ENCODE measurements at regions not wholly inside any gene's neighbourhood (a gene's known extent, or its start where the extent isn't known, plus 50 kb on each side); places are given as distances from the start of the nearest gene placed in this dataset.

GRCh38 chr7:57342954-57343353, 107.0 kb upstream of the ZNF716 start:
- 83 to 90% methylated on average over 5 of the region's 5 CpGs for WGBS, 2 experiments (ENCODE audit: insufficient coverage in 2 of 2)
- Histone ChIP-seq H3K4me1 (ENCODE audit: control insufficient read depth, insufficient read depth, low read length, poor library complexity, severe bottlenecking) (no peaks in the 10 kb centered on the region), H3K36me3 (ENCODE audit: control insufficient read depth, insufficient read depth, low read length) (no peaks in the 10 kb centered on the region), H3K4me3 (ENCODE audit: extremely low read depth, insufficient read depth, low read length, poor library complexity, severe bottlenecking) (no peak overlapping the region), H3K27ac (ENCODE audit: low read depth, low read length, severe bottlenecking) (no peak overlapping the region), H3K9me3 (ENCODE audit: control insufficient read depth, low read length) (peaks cover 80% of the 10 kb centered on the region)

GRCh38 chr7:57343901-57344622, 105.9 kb upstream of the ZNF716 start:
- 60 to 63% methylated on average over 11 to 12 of the region's 15 CpGs for WGBS, 2 experiments (ENCODE audit: insufficient coverage in 2 of 2)

GRCh38 chr7:57344957-57345356, 105.0 kb upstream of the ZNF716 start:
- Histone ChIP-seq H3K9me3 (ENCODE audit: control insufficient read depth, low read length) (peaks cover 84% of the 10 kb centered on the region), H3K4me3 (ENCODE audit: extremely low read depth, insufficient read depth, low read length, poor library complexity, severe bottlenecking) (no peak overlapping the region), H3K36me3 (ENCODE audit: control insufficient read depth, insufficient read depth, low read length) (no peaks in the 10 kb centered on the region), H3K27ac (ENCODE audit: low read depth, low read length, severe bottlenecking) (no peak overlapping the region), H3K4me1 (ENCODE audit: control insufficient read depth, insufficient read depth, low read length, poor library complexity, severe bottlenecking) (no peaks in the 10 kb centered on the region)
- 50 to 53% methylated on average over 1 to 4 of the region's 4 CpGs for WGBS, 2 experiments (ENCODE audit: insufficient coverage in 2 of 2)

More at GRCh38 chr7:57343901-57344622, 105.9 kb upstream of the ZNF716 start:
- H3K27ac ChIP-seq (ENCODE audit: low read depth, low read length, severe bottlenecking): no peak overlapping the region
- no peaks in the 10 kb centered on the region for H3K4me1 ChIP-seq (ENCODE audit: control insufficient read depth, insufficient read depth, low read length, poor library complexity, severe bottlenecking)
- peaks cover 80% of the 10 kb centered on the region for H3K9me3 ChIP-seq (ENCODE audit: control insufficient read depth, low read length)
- H3K36me3 ChIP-seq (ENCODE audit: control insufficient read depth, insufficient read depth, low read length): no peaks in the 10 kb centered on the region
- H3K4me3 ChIP-seq (ENCODE audit: extremely low read depth, insufficient read depth, low read length, poor library complexity, severe bottlenecking): no peak overlapping the region

- Histone ChIP-seq H3K4me1 (ENCODE audit: control insufficient read depth, insufficient read depth, low read length, poor library complexity, severe bottlenecking) (no peaks in the 10 kb centered on the region), H3K9me3 (ENCODE audit: control insufficient read depth, low read length) (peaks cover 92% of the 10 kb centered on the region), H3K4me3 (ENCODE audit: extremely low read depth, insufficient read depth, low read length, poor library complexity, severe bottlenecking) (no peak overlapping the region), H3K27ac (ENCODE audit: low read depth, low read length, severe bottlenecking) (no peak overlapping the region), H3K36me3 (ENCODE audit: control insufficient read depth, insufficient read depth, low read length) (no peaks in the 10 kb centered on the region)
- 61 to 64% methylated on average over 4 to 7 of the region's 7 CpGs for WGBS, 2 experiments (ENCODE audit: insufficient coverage in 2 of 2)
Observed at GRCh38 chr7:57348646-57349269, 101.2 kb upstream of the ZNF716 start.

- H3K9me3 ChIP-seq (ENCODE audit: control insufficient read depth, low read length): peaks cover 80% of the 10 kb centered on the region
- H3K4me1 ChIP-seq (ENCODE audit: control insufficient read depth, insufficient read depth, low read length, poor library complexity, severe bottlenecking): no peaks in the 10 kb centered on the region
- H3K4me3 ChIP-seq (ENCODE audit: extremely low read depth, insufficient read depth, low read length, poor library complexity, severe bottlenecking): no peak overlapping the region
- 71 to 89% methylated on average over 1 of the region's 3 CpGs for WGBS, 2 experiments (ENCODE audit: insufficient coverage in 2 of 2)
- no peak overlapping the region for H3K27ac ChIP-seq (ENCODE audit: low read depth, low read length, severe bottlenecking)
- H3K36me3 ChIP-seq (ENCODE audit: control insufficient read depth, insufficient read depth, low read length): no peaks in the 10 kb centered on the region
Observed at GRCh38 chr7:57354195-57354594, 95.8 kb upstream of the ZNF716 start.

GRCh38 chr7:57354679-57355338, 95.2 kb upstream of the ZNF716 start:
- no peaks in the 10 kb centered on the region for H3K4me1 ChIP-seq (ENCODE audit: control insufficient read depth, insufficient read depth, low read length, poor library complexity, severe bottlenecking)
- no peak overlapping the region for H3K4me3 ChIP-seq (ENCODE audit: extremely low read depth, insufficient read depth, low read length, poor library complexity, severe bottlenecking)
- no peaks in the 10 kb centered on the region for H3K36me3 ChIP-seq (ENCODE audit: control insufficient read depth, insufficient read depth, low read length)
- H3K27ac ChIP-seq (ENCODE audit: low read depth, low read length, severe bottlenecking): no peak overlapping the region
- peaks cover 80% of the 10 kb centered on the region for H3K9me3 ChIP-seq (ENCODE audit: control insufficient read depth, low read length)
- WGBS, 2 experiments (ENCODE audit: insufficient coverage in 2 of 2): 68 to 79% methylated on average over 5 to 6 of the region's 12 CpGs

- H3K4me1 ChIP-seq (ENCODE audit: control insufficient read depth, insufficient read depth, low read length, poor library complexity, severe bottlenecking): no peaks in the 10 kb centered on the region
- WGBS, 2 experiments (ENCODE audit: insufficient coverage in 2 of 2): 83 to 100% methylated on average over 2 of the region's 2 CpGs
- no peak overlapping the region for H3K27ac ChIP-seq (ENCODE audit: low read depth, low read length, severe bottlenecking)
- H3K4me3 ChIP-seq (ENCODE audit: extremely low read depth, insufficient read depth, low read length, poor library complexity, severe bottlenecking): no peak overlapping the region
- H3K36me3 ChIP-seq (ENCODE audit: control insufficient read depth, insufficient read depth, low read length): no peaks in the 10 kb centered on the region
- peaks cover 64% of the 10 kb centered on the region for H3K9me3 ChIP-seq (ENCODE audit: control insufficient read depth, low read length)
Observed at GRCh38 chr7:57361406-57361805, 88.6 kb upstream of the ZNF716 start.

- no peaks in the 10 kb centered on the region for H3K4me1 ChIP-seq (ENCODE audit: control insufficient read depth, insufficient read depth, low read length, poor library complexity, severe bottlenecking)
Observed at GRCh38 chr7:57362868-57363267, 87.1 kb upstream of the ZNF716 start.

GRCh38 chr7:57363321-57363720, 86.7 kb upstream of the ZNF716 start:
- Histone ChIP-seq H3K27ac (ENCODE audit: low read depth, low read length, severe bottlenecking) (no peak overlapping the region), H3K4me1 (ENCODE audit: control insufficient read depth, insufficient read depth, low read length, poor library complexity, severe bottlenecking) (no peaks in the 10 kb centered on the region), H3K9me3 (ENCODE audit: control insufficient read depth, low read length) (peaks cover 76% of the 10 kb centered on the region), H3K4me3 (ENCODE audit: extremely low read depth, insufficient read depth, low read length, poor library complexity, severe bottlenecking) (no peak overlapping the region), H3K36me3 (ENCODE audit: control insufficient read depth, insufficient read depth, low read length) (no peaks in the 10 kb centered on the region)
- WGBS, 2 experiments (ENCODE audit: insufficient coverage in 2 of 2): 51 to 63% methylated on average over 7 to 8 of the region's 8 CpGs

More at GRCh38 chr7:57362868-57363267, 87.1 kb upstream of the ZNF716 start:
- Histone ChIP-seq H3K9me3 (ENCODE audit: control insufficient read depth, low read length) (peaks cover 72% of the 10 kb centered on the region), H3K27ac (ENCODE audit: low read depth, low read length, severe bottlenecking) (no peak overlapping the region), H3K36me3 (ENCODE audit: control insufficient read depth, insufficient read depth, low read length) (no peaks in the 10 kb centered on the region), H3K4me3 (ENCODE audit: extremely low read depth, insufficient read depth, low read length, poor library complexity, severe bottlenecking) (no peak overlapping the region)
- WGBS, 2 experiments (ENCODE audit: insufficient coverage in 2 of 2): 67 to 87% methylated on average over 3 of the region's 5 CpGs

GRCh38 chr7:57364933-57365710, 84.9 kb upstream of the ZNF716 start:
- WGBS, 2 experiments (ENCODE audit: insufficient coverage in 2 of 2): 56 to 65% methylated on average over 4 to 8 of the region's 17 CpGs
- Histone ChIP-seq H3K4me3 (ENCODE audit: extremely low read depth, insufficient read depth, low read length, poor library complexity, severe bottlenecking) (no peak overlapping the region), H3K36me3 (ENCODE audit: control insufficient read depth, insufficient read depth, low read length) (no peaks in the 10 kb centered on the region), H3K27ac (ENCODE audit: low read depth, low read length, severe bottlenecking) (no peak overlapping the region), H3K4me1 (ENCODE audit: control insufficient read depth, insufficient read depth, low read length, poor library complexity, severe bottlenecking) (no peaks in the 10 kb centered on the region), H3K9me3 (ENCODE audit: control insufficient read depth, low read length) (peaks cover 65% of the 10 kb centered on the region)

Data from mesodermal cell (in vitro differentiated cells).